NOMO-1 (cell line): ENCODE measurements at regions not wholly inside any gene's neighbourhood (a gene's known extent, or its start where the extent isn't known, plus 50 kb on each side); places are given as distances from the start of the nearest gene placed in this dataset.

Source experiments
- DNase-seq, 2 experiments: peaks; one replicate each; lab custom pipeline; 2025; ENCODE audit not compliant: unreplicated experiment in 2 of 2; lab: John Stamatoyannopoulos, UW

DNA sequence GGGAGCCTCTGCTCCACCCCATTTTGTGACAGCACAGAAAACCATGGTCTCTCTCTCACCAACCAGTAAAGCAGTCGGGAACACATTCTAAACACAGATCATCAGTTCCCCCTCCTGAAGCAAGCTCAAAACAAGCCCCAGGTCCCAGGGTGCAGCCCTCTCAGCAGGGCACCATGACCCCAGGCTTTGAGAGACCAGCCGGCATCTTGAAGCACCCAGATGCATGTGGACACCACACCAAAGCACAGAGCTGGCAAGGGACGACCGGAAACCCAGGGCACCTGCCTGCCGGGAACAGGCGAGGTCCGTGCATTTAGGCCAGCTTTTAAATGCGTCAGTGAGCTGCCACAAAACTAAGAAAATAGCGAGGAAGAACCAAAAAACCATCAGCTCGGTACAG, 103.2 kb upstream of the IQSEC1 start:
- DNase-seq = no peak

- no peak for DNase-seq
Observed at GRCh38 chr3:13174803-13175135, 101.5 kb upstream of the IQSEC1 start.

DNA sequence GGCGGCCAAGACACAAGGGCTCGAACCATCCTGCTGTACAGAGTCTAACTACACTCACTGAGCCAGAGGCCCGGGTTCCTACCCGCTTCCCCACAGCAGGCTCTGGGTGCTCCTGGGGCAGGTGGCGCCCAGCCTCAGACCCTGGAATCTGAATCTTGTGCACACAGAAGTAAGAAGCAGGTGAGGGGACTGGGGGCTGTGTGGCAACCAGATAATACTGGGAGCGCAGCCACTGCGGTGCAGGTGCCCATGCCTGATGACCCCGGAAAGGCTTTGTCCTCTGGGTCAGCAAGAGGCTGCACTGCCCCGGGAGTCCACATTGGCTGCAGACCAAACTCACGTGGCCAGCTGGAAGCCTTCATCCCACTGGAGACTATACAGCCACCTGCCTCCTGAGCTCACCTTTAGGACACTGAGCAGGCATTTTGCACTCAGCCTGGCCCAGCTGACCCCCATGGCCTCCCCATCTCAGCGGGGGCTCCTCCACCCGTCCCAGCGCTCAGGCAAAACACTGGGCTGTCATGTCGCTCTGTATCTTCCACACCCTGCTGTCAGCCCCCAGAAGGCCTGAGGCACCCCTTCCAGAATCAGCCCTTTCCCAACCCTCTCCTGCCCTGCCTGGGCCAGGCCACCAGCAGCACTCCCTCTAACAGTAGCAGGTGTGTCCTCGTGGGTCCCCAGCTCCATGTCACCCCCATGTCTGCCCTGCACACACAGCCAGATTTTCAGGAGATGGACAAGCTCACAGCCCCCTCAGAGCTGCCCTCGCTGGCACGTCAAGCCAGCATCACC, 101.0 kb upstream of the IQSEC1 start:
- no peak for DNase-seq

GRCh38 chr3:13173186-13173585, 100.0 kb upstream of the IQSEC1 start:
- no peak for DNase-seq

GRCh38 chr3:13172644-13173013, 99.4 kb upstream of the IQSEC1 start:
- no peak for DNase-seq

GRCh38 chr3:13171704-13172643, 98.7 kb upstream of the IQSEC1 start:
- no peak for DNase-seq

DNA sequence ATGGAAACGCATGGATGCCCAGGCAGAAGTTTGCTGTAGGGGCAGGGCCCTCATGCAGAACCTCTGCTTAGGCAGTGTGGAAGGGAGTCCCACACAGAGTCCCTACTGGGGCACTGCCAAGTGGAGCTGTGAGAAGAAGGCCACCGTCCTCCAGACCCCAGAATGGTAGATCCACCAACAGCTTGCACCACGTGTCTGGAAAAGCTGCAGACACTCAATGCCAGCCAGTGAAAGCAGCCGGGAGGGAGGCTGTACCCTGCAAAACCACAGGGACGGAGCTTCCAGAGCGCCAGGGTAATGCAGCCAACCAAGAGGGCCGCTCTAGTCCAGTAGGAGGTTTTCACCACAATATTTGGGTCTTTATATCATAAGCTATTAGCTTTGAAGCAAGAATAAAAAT, 97.1 kb upstream of the IQSEC1 start:
- no peak for DNase-seq

GRCh38 chr3:13168391-13168790, 95.2 kb upstream of the IQSEC1 start:
- DNase-seq = no peak

DNA sequence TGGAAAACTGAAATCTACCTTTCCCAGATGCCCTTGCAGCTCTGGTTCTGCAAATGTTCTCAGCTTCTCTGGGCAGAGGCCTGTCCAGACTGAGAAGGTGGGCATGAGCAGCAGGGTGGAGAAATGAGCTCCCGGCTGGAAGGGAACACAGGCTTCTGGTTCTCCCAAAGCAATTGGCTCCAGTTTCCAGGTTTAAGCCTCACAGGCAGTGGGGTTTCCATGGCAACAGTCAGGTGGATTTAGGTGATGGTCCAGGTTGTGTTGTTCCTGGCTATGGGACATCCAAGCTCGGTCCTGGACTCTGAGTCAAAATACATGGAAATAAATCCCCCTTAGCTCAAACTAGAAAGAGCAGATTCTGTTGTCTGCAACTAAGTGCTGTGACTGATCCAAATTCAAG, 94.6 kb upstream of the IQSEC1 start:
- no peak for DNase-seq

DNA sequence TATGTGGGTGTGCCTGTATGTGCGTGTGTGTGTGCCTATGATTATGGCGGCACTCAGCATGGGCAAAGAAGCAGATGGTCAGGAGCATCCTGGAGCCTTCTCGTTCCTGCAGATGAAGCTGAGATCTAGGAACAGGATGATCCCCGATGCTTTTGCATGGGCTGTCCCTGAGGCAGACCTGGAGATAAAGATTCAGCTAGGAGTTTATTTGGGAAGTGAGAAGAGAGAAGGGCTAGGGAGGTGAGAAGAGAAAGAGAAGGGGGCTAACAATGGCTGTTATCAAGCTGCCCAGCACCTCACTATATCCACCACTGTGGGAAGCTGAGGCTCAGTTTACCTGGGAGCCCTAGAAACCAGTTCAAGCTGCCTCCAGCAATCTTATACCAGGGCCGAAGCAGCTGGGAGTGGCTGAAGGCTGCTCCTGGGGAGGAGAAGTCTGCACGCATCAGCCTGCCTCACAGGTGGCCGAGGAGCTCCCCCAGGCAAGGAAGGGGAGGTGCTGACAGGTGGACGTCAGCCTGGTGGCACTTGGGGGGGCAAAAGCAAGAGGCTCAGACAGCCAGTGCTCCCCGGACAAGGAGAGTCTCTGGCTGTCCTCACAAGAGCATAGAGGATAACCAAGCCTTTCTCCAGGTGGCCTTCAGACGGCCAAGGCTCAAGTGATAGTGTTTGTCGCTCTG, 94.0 kb upstream of the IQSEC1 start:
- DNase-seq = no peak

GRCh38 chr3:13166243-13167063, 93.2 kb upstream of the IQSEC1 start:
- DNase-seq = no peak

GRCh38 chr3:13165576-13165975, 92.3 kb upstream of the IQSEC1 start:
- no peak for DNase-seq

DNA sequence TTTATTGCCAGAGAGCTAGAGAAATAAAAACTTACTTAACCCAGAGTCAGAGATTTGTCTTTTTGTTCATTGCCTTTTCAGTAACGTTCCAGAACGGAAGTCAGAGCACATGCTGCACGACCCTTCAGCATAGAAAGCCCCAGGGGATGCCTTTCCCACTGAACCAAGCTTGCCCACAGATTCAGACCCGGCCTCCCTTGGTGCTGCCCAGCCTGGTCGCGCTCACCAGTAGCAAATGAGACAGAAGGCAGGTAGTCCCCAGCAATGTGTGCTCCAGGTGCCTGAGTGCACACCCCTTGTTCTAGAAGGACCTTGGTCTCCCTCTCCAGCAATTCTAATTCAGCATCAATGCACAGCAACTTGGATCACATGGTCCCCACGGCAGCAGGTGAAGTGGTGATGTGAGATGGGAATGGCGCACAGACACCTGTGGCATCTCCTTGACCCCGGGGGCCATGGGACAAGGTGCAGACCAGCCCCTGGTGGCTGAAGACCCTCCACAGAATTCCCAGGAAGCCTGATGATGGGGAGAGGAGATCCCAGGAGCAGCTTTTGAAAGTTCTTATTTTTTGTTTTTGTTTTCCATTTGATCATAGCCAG, 91.8 kb upstream of the IQSEC1 start:
- DNase-seq = no peak

- DNase-seq = no peak
Observed at GRCh38 chr3:13163848-13164382, 90.7 kb upstream of the IQSEC1 start.

- DNase-seq = no peak
Observed at GRCh38 chr3:13162549-13163320, 89.5 kb upstream of the IQSEC1 start.

- no peak for DNase-seq
Observed at GRCh38 chr3:13161771-13162535, 88.7 kb upstream of the IQSEC1 start.

DNA sequence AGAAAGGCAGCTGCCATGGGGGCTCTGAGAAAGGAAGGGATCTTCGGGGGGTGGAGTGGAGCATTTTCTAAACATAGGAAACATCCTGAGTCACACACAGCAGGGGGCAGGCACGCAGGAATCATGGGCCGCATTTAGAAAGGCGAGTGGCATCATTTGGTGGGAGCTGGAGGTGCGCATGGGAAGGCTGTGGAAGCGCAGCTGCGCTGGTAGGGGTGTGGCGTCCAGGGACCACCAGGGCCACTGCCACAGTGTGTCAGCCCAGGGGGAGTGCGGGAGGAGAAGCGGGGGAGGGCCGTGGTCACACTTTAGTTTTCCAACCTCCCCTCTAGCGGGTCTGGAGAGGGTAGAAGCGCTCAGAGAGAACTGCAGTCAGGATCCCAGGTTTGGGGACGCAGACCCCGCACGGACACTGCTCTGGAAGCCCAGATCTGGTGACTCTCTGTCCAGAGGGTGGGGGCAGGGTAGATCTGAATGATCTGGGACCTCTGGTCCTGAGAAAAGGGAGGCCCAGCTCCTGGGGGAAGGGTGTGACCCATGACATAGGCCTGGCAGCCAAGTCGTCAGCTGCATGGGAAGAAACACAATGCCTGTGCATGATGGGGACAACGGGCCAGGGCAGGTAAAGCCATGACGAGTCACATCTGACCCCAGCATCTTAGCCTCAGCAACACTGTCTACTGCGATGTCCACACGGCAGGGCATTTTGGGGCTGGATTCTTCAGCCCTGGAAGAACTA, 88.0 kb upstream of the IQSEC1 start:
- no peak for DNase-seq

GRCh38 chr3:13160619-13161018, 87.4 kb upstream of the IQSEC1 start:
- no peak for DNase-seq
